ENCODE measurements at regions not wholly inside any gene's neighbourhood (a gene's known extent, or its start where the extent isn't known, plus 50 kb on each side); places are given as distances from the start of the nearest gene placed in this dataset.

DNA sequence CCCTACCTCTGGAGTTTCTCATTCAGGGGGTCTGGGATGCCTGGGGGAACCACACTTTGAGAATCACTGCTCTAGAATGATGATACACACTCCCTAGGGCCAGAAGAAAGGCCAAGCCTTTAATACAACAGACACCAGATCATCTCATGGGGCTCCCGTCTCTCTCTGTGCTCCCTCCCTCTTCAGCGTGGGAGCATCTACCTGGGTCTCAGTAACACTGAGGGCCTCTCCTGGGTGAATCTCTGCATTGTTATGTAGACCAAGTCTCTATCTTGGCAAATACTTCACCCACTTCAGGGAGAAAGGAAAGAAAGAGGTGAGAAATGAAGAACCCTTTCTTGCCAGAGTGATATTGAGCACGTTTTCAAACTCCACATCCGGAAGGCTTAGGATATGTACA lies 65.4 kb upstream of the KCNK12 start:
- TF ChIP-seq, protein P1, sequence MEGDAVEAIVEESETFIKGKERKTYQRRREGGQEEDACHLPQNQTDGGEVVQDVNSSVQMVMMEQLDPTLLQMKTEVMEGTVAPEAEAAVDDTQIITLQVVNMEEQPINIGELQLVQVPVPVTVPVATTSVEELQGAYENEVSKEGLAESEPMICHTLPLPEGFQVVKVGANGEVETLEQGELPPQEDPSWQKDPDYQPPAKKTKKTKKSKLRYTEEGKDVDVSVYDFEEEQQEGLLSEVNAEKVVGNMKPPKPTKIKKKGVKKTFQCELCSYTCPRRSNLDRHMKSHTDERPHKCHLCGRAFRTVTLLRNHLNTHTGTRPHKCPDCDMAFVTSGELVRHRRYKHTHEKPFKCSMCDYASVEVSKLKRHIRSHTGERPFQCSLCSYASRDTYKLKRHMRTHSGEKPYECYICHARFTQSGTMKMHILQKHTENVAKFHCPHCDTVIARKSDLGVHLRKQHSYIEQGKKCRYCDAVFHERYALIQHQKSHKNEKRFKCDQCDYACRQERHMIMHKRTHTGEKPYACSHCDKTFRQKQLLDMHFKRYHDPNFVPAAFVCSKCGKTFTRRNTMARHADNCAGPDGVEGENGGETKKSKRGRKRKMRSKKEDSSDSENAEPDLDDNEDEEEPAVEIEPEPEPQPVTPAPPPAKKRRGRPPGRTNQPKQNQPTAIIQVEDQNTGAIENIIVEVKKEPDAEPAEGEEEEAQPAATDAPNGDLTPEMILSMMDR (IDR thresholded peaks at IDR 0.05; ENCODE audit: insufficient read depth, low read length): no peak
- TF ChIP-seq, protein P2, sequence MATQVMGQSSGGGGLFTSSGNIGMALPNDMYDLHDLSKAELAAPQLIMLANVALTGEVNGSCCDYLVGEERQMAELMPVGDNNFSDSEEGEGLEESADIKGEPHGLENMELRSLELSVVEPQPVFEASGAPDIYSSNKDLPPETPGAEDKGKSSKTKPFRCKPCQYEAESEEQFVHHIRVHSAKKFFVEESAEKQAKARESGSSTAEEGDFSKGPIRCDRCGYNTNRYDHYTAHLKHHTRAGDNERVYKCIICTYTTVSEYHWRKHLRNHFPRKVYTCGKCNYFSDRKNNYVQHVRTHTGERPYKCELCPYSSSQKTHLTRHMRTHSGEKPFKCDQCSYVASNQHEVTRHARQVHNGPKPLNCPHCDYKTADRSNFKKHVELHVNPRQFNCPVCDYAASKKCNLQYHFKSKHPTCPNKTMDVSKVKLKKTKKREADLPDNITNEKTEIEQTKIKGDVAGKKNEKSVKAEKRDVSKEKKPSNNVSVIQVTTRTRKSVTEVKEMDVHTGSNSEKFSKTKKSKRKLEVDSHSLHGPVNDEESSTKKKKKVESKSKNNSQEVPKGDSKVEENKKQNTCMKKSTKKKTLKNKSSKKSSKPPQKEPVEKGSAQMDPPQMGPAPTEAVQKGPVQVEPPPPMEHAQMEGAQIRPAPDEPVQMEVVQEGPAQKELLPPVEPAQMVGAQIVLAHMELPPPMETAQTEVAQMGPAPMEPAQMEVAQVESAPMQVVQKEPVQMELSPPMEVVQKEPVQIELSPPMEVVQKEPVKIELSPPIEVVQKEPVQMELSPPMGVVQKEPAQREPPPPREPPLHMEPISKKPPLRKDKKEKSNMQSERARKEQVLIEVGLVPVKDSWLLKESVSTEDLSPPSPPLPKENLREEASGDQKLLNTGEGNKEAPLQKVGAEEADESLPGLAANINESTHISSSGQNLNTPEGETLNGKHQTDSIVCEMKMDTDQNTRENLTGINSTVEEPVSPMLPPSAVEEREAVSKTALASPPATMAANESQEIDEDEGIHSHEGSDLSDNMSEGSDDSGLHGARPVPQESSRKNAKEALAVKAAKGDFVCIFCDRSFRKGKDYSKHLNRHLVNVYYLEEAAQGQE (IDR thresholded peaks at IDR 0.05; ENCODE audit: insufficient replicate concordance, low read depth): no peak
- TF ChIP-seq POLR2AphosphoS5 (IDR thresholded peaks at IDR 0.05; ENCODE audit: low read depth): no peak
- no peak for TF ChIP-seq GABPA (IDR thresholded peaks at IDR 0.05; ENCODE audit: low read depth)
